ENCODE measurements at regions not wholly inside any gene's neighbourhood (a gene's known extent, or its start where the extent isn't known, plus 50 kb on each side); places are given as distances from the start of the nearest gene placed in this dataset.

- no peaks in the 10 kb centered on the region for H3K36me3 ChIP-seq (ENCODE audit: control insufficient read depth in 2 of 2, insufficient read depth in 2 of 2, low read length in 2 of 2)
- peaks cover 10% of the 10 kb centered on the region in 2 donors for H3K27me3 ChIP-seq (ENCODE audit: control insufficient read depth in 2 of 2, insufficient read depth in 2 of 2, low read length in 2 of 2)
- H3K4me1 ChIP-seq (ENCODE audit: control insufficient read depth in 2 of 2, insufficient read depth in 2 of 2, low read length in 2 of 2): peaks cover 2 to 5% of the 10 kb centered on the region in 2 donors
- H3K9ac ChIP-seq (ENCODE audit: low read depth in 1 of 2, low read length in 2 of 2): no peak overlapping the region
- no peak overlapping the region for H3K27ac ChIP-seq (ENCODE audit: low read depth in 2 of 2, low read length in 2 of 2)
- H3K9me3 ChIP-seq (ENCODE audit: control insufficient read depth in 2 of 2, low read length in 2 of 2): no peaks in the 10 kb centered on the region
- H3K4me3 ChIP-seq (ENCODE audit: low read length in 2 of 2): no peak overlapping the region
Measured at GRCh38 chr9:129263836-129264235, 85.8 kb upstream of the IER5L start.

GRCh38 chr9:129262261-129262660, 84.2 kb upstream of the IER5L start:
- Histone ChIP-seq H3K4me1 (ENCODE audit: control insufficient read depth in 2 of 2, insufficient read depth in 2 of 2, low read length in 2 of 2) (peaks cover 5 to 9% of the 10 kb centered on the region in 2 donors), H3K36me3 (ENCODE audit: control insufficient read depth in 2 of 2, insufficient read depth in 2 of 2, low read length in 2 of 2) (no peaks in the 10 kb centered on the region), H3K27ac (ENCODE audit: low read depth in 2 of 2, low read length in 2 of 2) (no peak overlapping the region), H3K27me3 (ENCODE audit: control insufficient read depth in 2 of 2, insufficient read depth in 2 of 2, low read length in 2 of 2) (peaks cover 10 to 16% of the 10 kb centered on the region in 2 donors), H3K9ac (ENCODE audit: low read depth in 1 of 2, low read length in 2 of 2) (no peak overlapping the region), H3K4me3 (ENCODE audit: low read length in 2 of 2) (no peak overlapping the region), H3K9me3 (ENCODE audit: control insufficient read depth in 2 of 2, low read length in 2 of 2) (no peaks in the 10 kb centered on the region)

- Histone ChIP-seq H3K4me3 (ENCODE audit: low read length in 2 of 2) (no peak overlapping the region), H3K9me3 (ENCODE audit: control insufficient read depth in 2 of 2, low read length in 2 of 2) (no peaks in the 10 kb centered on the region), H3K9ac (ENCODE audit: low read depth in 1 of 2, low read length in 2 of 2) (no peak overlapping the region), H3K27me3 (ENCODE audit: control insufficient read depth in 2 of 2, insufficient read depth in 2 of 2, low read length in 2 of 2) (peaks cover 10 to 16% of the 10 kb centered on the region in 2 donors), H3K4me1 (ENCODE audit: control insufficient read depth in 2 of 2, insufficient read depth in 2 of 2, low read length in 2 of 2) (peaks cover 5 to 9% of the 10 kb centered on the region in 2 donors), H3K27ac (ENCODE audit: low read depth in 2 of 2, low read length in 2 of 2) (no peak overlapping the region), H3K36me3 (ENCODE audit: control insufficient read depth in 2 of 2, insufficient read depth in 2 of 2, low read length in 2 of 2) (no peaks in the 10 kb centered on the region)
Measured at GRCh38 chr9:129259375-129259774, 81.3 kb upstream of the IER5L start.

- Histone ChIP-seq H3K9me3 (ENCODE audit: control insufficient read depth in 2 of 2, low read length in 2 of 2) (no peaks in the 10 kb centered on the region), H3K4me1 (ENCODE audit: control insufficient read depth in 2 of 2, insufficient read depth in 2 of 2, low read length in 2 of 2) (peaks cover 5 to 9% of the 10 kb centered on the region in 2 donors), H3K4me3 (ENCODE audit: low read length in 2 of 2) (peak overlapping the region; percentile 8 to 33), H3K27ac (ENCODE audit: low read depth in 2 of 2, low read length in 2 of 2) (no peak overlapping the region), H3K9ac (ENCODE audit: low read depth in 1 of 2, low read length in 2 of 2) (no peak overlapping the region), H3K27me3 (ENCODE audit: control insufficient read depth in 2 of 2, insufficient read depth in 2 of 2, low read length in 2 of 2) (peaks cover 10 to 16% of the 10 kb centered on the region in 2 donors), H3K36me3 (ENCODE audit: control insufficient read depth in 2 of 2, insufficient read depth in 2 of 2, low read length in 2 of 2) (no peaks in the 10 kb centered on the region)
Measured at GRCh38 chr9:129258823-129259301, 80.8 kb upstream of the IER5L start.

- peaks cover 10 to 16% of the 10 kb centered on the region in 2 donors for H3K27me3 ChIP-seq (ENCODE audit: control insufficient read depth in 2 of 2, insufficient read depth in 2 of 2, low read length in 2 of 2)
- no peaks in the 10 kb centered on the region for H3K9me3 ChIP-seq (ENCODE audit: control insufficient read depth in 2 of 2, low read length in 2 of 2)
- peaks cover 5 to 9% of the 10 kb centered on the region in 2 donors for H3K4me1 ChIP-seq (ENCODE audit: control insufficient read depth in 2 of 2, insufficient read depth in 2 of 2, low read length in 2 of 2)
- peak overlapping the region; percentile 8 to 48 for H3K4me3 ChIP-seq (ENCODE audit: low read length in 2 of 2)
- no peak overlapping the region for H3K27ac ChIP-seq (ENCODE audit: low read depth in 2 of 2, low read length in 2 of 2)
- no peak overlapping the region for H3K9ac ChIP-seq (ENCODE audit: low read depth in 1 of 2, low read length in 2 of 2)
- no peaks in the 10 kb centered on the region for H3K36me3 ChIP-seq (ENCODE audit: control insufficient read depth in 2 of 2, insufficient read depth in 2 of 2, low read length in 2 of 2)
Measured at GRCh38 chr9:129258124-129258822, 80.2 kb upstream of the IER5L start.

GRCh38 chr9:129256959-129257713, 79.1 kb upstream of the IER5L start:
- H3K9me3 ChIP-seq (ENCODE audit: control insufficient read depth in 2 of 2, low read length in 2 of 2): no peaks in the 10 kb centered on the region
- H3K36me3 ChIP-seq (ENCODE audit: control insufficient read depth in 2 of 2, insufficient read depth in 2 of 2, low read length in 2 of 2): no peaks in the 10 kb centered on the region
- H3K9ac ChIP-seq (ENCODE audit: low read depth in 1 of 2, low read length in 2 of 2): no peak overlapping the region
- H3K27me3 ChIP-seq (ENCODE audit: control insufficient read depth in 2 of 2, insufficient read depth in 2 of 2, low read length in 2 of 2): peaks cover 10 to 16% of the 10 kb centered on the region in 2 donors
- H3K4me3 ChIP-seq (ENCODE audit: low read length in 2 of 2): no peak overlapping the region
- H3K4me1 ChIP-seq (ENCODE audit: control insufficient read depth in 2 of 2, insufficient read depth in 2 of 2, low read length in 2 of 2): peaks cover 5 to 9% of the 10 kb centered on the region in 2 donors
- no peak overlapping the region for H3K27ac ChIP-seq (ENCODE audit: low read depth in 2 of 2, low read length in 2 of 2)

- no peak overlapping the region for H3K9ac ChIP-seq (ENCODE audit: low read depth in 1 of 2, low read length in 2 of 2)
- H3K36me3 ChIP-seq (ENCODE audit: control insufficient read depth in 2 of 2, insufficient read depth in 2 of 2, low read length in 2 of 2): no peaks in the 10 kb centered on the region
- H3K4me1 ChIP-seq (ENCODE audit: control insufficient read depth in 2 of 2, insufficient read depth in 2 of 2, low read length in 2 of 2): peaks cover 5 to 9% of the 10 kb centered on the region in 2 donors
- no peak overlapping the region for H3K4me3 ChIP-seq (ENCODE audit: low read length in 2 of 2)
- H3K27me3 ChIP-seq (ENCODE audit: control insufficient read depth in 2 of 2, insufficient read depth in 2 of 2, low read length in 2 of 2): peaks cover 4 to 12% of the 10 kb centered on the region in 2 donors
- no peak overlapping the region for H3K27ac ChIP-seq (ENCODE audit: low read depth in 2 of 2, low read length in 2 of 2)
- no peaks in the 10 kb centered on the region for H3K9me3 ChIP-seq (ENCODE audit: control insufficient read depth in 2 of 2, low read length in 2 of 2)
Measured at GRCh38 chr9:129254566-129255287, 76.7 kb upstream of the IER5L start.

GRCh38 chr9:129253803-129254381, 75.8 kb upstream of the IER5L start:
- Histone ChIP-seq H3K9ac (ENCODE audit: low read depth in 1 of 2, low read length in 2 of 2) (no peak overlapping the region), H3K4me1 (ENCODE audit: control insufficient read depth in 2 of 2, insufficient read depth in 2 of 2, low read length in 2 of 2) (peaks cover 3 to 4% of the 10 kb centered on the region in 2 donors), H3K9me3 (ENCODE audit: control insufficient read depth in 2 of 2, low read length in 2 of 2) (no peaks in the 10 kb centered on the region), H3K36me3 (ENCODE audit: control insufficient read depth in 2 of 2, insufficient read depth in 2 of 2, low read length in 2 of 2) (no peaks in the 10 kb centered on the region), H3K27me3 (ENCODE audit: control insufficient read depth in 2 of 2, insufficient read depth in 2 of 2, low read length in 2 of 2) (peaks cover 0 to 6% of the 10 kb centered on the region in 2 donors), H3K27ac (ENCODE audit: low read depth in 2 of 2, low read length in 2 of 2) (peak overlapping the region in 1 of 2 donors; percentile 3), H3K4me3 (ENCODE audit: low read length in 2 of 2) (no peak overlapping the region)

- Histone ChIP-seq H3K4me3 (ENCODE audit: low read length in 2 of 2) (no peak overlapping the region), H3K27me3 (ENCODE audit: control insufficient read depth in 2 of 2, insufficient read depth in 2 of 2, low read length in 2 of 2) (peaks cover 0 to 5% of the 10 kb centered on the region in 2 donors), H3K36me3 (ENCODE audit: control insufficient read depth in 2 of 2, insufficient read depth in 2 of 2, low read length in 2 of 2) (no peaks in the 10 kb centered on the region), H3K9me3 (ENCODE audit: control insufficient read depth in 2 of 2, low read length in 2 of 2) (no peaks in the 10 kb centered on the region), H3K27ac (ENCODE audit: low read depth in 2 of 2, low read length in 2 of 2) (peak overlapping the region in 1 of 2 donors; percentile 3), H3K9ac (ENCODE audit: low read depth in 1 of 2, low read length in 2 of 2) (no peak overlapping the region), H3K4me1 (ENCODE audit: control insufficient read depth in 2 of 2, insufficient read depth in 2 of 2, low read length in 2 of 2) (no peaks in the 10 kb centered on the region)
Measured at GRCh38 chr9:129252937-129253802, 75.1 kb upstream of the IER5L start.
